ENCODE measurements at regions not wholly inside any gene's neighbourhood (a gene's known extent, or its start where the extent isn't known, plus 50 kb on each side); places are given as distances from the start of the nearest gene placed in this dataset.

- DNase-seq: no peak
- no peaks in the 10 kb centered on the region for H3K36me3 ChIP-seq (ENCODE audit: low read depth)
- ATAC-seq: no peak
- no peaks in the 10 kb centered on the region for H3K4me1 ChIP-seq (ENCODE audit: low read depth)
- H3K4me3 ChIP-seq: no peak overlapping the region
- no peak for TF ChIP-seq CTCF (IDR thresholded peaks at IDR 0.05)
- H3K9me3 ChIP-seq: peaks cover 30% of the 10 kb centered on the region
- intact Hi-C loops (cut with DNase I, micrococcal nuclease): no loop called here
Observed at GRCh38 chr16:61596655-61597054, 439.6 kb downstream of the CDH8 start.

- H3K4me3 ChIP-seq: no peak overlapping the region
- H3K4me1 ChIP-seq (ENCODE audit: low read depth): no peaks in the 10 kb centered on the region
- peaks cover 32% of the 10 kb centered on the region for H3K9me3 ChIP-seq
- DNase-seq: peak in 1 of 3 donors; percentile 13
- ATAC-seq: peak; percentile 56
- intact Hi-C loops (cut with DNase I, micrococcal nuclease): no loop called here
- no peaks in the 10 kb centered on the region for H3K36me3 ChIP-seq (ENCODE audit: low read depth)
- TF ChIP-seq CTCF (IDR thresholded peaks at IDR 0.05): no peak
Observed at GRCh38 chr16:61595605-61596004, 440.6 kb downstream of the CDH8 start.

GRCh38 chr16:61590577-61590976, 445.7 kb downstream of the CDH8 start:
- intact Hi-C loops (cut with DNase I, micrococcal nuclease): no loop called here
- H3K4me1 ChIP-seq (ENCODE audit: low read depth): no peaks in the 10 kb centered on the region
- peaks cover 32% of the 10 kb centered on the region for H3K9me3 ChIP-seq
- DNase-seq (no peak), ATAC-seq (no peak)
- TF ChIP-seq CTCF (IDR thresholded peaks at IDR 0.05): no peak
- H3K36me3 ChIP-seq (ENCODE audit: low read depth): no peaks in the 10 kb centered on the region
- no peak overlapping the region for H3K4me3 ChIP-seq

- no peaks in the 10 kb centered on the region for H3K36me3 ChIP-seq (ENCODE audit: low read depth)
- H3K4me1 ChIP-seq (ENCODE audit: low read depth): no peaks in the 10 kb centered on the region
- no peak for ATAC-seq
- no peak overlapping the region for H3K4me3 ChIP-seq
- intact Hi-C loops (cut with DNase I, micrococcal nuclease): no loop called here
- DNase-seq: no peak
- TF ChIP-seq CTCF (IDR thresholded peaks at IDR 0.05): no peak
- peaks cover 9% of the 10 kb centered on the region for H3K9me3 ChIP-seq
Observed at GRCh38 chr16:61587526-61587925, 448.7 kb downstream of the CDH8 start.

GRCh38 chr16:61581417-61582046, 454.7 kb downstream of the CDH8 start:
- Histone ChIP-seq H3K4me1 (ENCODE audit: low read depth) (no peaks in the 10 kb centered on the region), H3K9me3 (no peaks in the 10 kb centered on the region), H3K4me3 (no peak overlapping the region), H3K36me3 (ENCODE audit: low read depth) (no peaks in the 10 kb centered on the region)
- intact Hi-C loops (cut with DNase I, micrococcal nuclease): no loop called here
- DNase-seq: peak in 2 of 3 donors; percentile 25 to 40
- TF ChIP-seq CTCF (IDR thresholded peaks at IDR 0.05): no peak
- no peak for ATAC-seq

GRCh38 chr16:61580579-61580978, 455.7 kb downstream of the CDH8 start:
- peak in 1 of 3 donors; percentile 33 for DNase-seq
- ATAC-seq: no peak

More at GRCh38 chr16:61580579-61580978, 455.7 kb downstream of the CDH8 start:
- Histone ChIP-seq H3K9me3 (no peaks in the 10 kb centered on the region), H3K36me3 (ENCODE audit: low read depth) (no peaks in the 10 kb centered on the region), H3K4me1 (ENCODE audit: low read depth) (no peaks in the 10 kb centered on the region), H3K4me3 (no peak overlapping the region)
- intact Hi-C loops (cut with DNase I, micrococcal nuclease): no loop called here
- no peak for TF ChIP-seq CTCF (IDR thresholded peaks at IDR 0.05)

Data from mucosa of descending colon (tissue), 3 donors.